Stimulated activated CD4-positive, alpha-beta T cell treated with anti-CD3 and anti-CD28 coated beads, Interleukin-1b, Interleukin-23, amount 100 ng/mL, for 1 hour (primary cell): ENCODE measurements at regions not wholly inside any gene's neighbourhood (a gene's known extent, or its start where the extent isn't known, plus 50 kb on each side); places are given as distances from the start of the nearest gene placed in this dataset.

ENCODE experiments used
- DNase-seq, 2 donors: peaks; one replicate each; pipeline ENCODE4 v3.0.0-alpha.2; 2020; ENCODE audit warnings: low read depth in 2 of 2

GRCh38 chr6:132973514-132973993 is 159.2 kb downstream of the RPS12 start:
- DNase-seq, result no peak

- no peak for DNase-seq
Measured at GRCh38 chr6:132974122-132974521, 159.8 kb downstream of the RPS12 start.

- DNase-seq, result no peak
Measured at GRCh38 chr6:132977413-132977812, 163.0 kb downstream of the RPS12 start.

DNA sequence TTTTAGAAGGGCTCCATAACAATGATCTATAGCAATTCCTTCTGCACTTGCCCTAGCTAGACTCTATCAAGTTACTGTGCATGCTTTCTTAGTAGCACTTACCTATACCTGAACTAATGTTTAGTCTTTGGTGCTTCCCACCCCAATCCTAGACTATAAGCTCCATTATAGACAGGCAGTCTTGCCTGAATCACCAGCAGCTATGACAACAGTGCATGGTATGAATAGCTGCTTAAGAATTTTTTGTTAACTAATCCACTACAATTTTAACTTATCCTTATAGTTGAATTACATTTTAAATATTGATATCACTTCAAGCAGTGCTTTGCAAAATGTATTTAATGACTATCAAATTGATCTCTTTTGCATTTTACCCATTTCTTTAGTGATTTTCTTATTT is 164.3 kb downstream of the RPS12 start:
- no peak for DNase-seq

GRCh38 chr6:132993738-132994137 is 179.4 kb downstream of the RPS12 start:
- no peak for DNase-seq

DNA sequence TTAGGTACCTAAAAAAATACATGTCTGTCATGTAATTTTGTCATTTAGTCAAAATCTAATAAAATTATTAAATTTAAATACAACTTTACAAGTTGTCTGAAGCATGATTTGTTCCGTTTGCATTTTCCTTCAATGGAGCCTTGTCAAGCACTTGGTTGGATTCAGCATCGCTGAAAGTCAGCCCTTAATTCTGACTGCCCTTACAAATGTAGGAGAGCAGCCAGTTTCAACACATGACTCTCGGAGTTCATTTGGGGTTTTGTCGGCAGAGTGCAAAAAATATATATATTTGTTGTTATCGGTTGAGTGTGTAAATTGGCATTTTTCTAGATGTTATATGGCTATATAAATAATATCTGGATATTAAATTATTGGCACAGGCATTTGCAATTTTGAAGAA is 180.6 kb downstream of the RPS12 start:
- no peak for DNase-seq

GRCh38 chr6:132995432-132995831 is 181.1 kb downstream of the RPS12 start:
- DNase-seq, result no peak

DNA sequence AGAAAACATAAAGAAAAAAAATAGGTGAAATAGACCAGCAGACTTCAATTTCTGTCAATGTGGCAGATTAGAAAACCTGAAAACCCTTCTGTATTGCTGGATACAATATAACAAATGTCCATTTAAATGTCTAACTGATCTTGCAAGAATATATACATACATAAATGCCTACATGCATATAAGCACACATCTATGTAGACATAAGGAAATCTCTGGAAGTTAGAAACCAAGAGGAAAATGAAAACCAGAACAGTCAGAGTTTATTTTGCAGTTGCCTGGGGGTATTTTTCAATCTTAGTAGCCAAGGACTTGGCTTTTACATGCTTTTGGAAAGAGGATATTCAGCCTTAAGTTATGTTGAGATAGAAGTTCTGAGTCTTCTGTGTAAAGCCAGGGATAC is 184.0 kb downstream of the RPS12 start:
- no peak for DNase-seq

GRCh38 chr6:133001040-133001565 is 186.7 kb downstream of the RPS12 start:
- DNase-seq, result no peak

GRCh38 chr6:133004304-133004884 is 190.0 kb downstream of the RPS12 start:
- DNase-seq, result no peak

GRCh38 chr6:133012774-133013173 is 198.4 kb downstream of the RPS12 start:
- DNase-seq, result no peak

DNA sequence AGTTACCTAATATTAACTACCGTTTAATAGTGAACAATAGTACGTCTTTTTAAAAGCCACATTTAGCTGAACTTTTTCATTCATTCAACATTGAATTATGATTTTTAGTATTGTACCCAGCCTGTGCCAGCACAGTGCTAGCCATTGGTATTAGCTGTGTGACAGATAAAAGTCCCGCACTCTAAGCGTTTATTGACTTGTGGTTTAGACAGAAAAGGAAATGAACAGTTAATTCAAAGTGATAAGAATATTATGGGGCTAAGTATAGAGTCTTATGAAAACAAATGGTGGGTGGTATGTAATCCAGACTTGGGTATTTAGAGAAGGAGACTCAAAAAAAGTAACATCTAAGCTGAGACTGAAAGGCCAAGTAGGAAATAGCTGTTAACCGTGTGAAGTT is 202.3 kb downstream of the RPS12 start:
- DNase-seq, result no peak

- no peak for DNase-seq
Measured at GRCh38 chr6:133017581-133017980, 203.2 kb downstream of the RPS12 start.

DNA sequence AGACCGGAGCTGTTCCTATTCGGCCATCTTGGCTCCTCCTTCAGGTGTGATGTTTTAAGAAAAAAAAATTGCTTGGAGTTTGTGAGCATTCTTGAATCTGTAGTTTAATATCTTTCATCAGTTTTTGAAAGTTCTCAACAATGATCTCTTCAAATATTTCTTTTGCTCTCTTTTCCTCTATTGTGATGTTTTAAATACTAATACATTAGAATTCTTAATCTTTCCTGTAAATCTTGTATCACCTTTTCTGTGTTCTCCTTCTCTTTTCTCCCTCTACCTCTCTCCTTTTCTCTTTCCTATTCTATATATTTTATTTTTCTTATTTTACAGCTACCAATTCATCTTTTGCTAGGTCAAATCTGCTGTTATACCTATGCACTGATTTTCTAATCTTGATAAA is 212.3 kb downstream of the RPS12 start:
- DNase-seq, result no peak

GRCh38 chr6:133033263-133033662 is 207.9 kb upstream of the EYA4 start:
- no peak for DNase-seq

GRCh38 chr6:133034509-133035206 is 206.5 kb upstream of the EYA4 start:
- DNase-seq, result no peak

DNA sequence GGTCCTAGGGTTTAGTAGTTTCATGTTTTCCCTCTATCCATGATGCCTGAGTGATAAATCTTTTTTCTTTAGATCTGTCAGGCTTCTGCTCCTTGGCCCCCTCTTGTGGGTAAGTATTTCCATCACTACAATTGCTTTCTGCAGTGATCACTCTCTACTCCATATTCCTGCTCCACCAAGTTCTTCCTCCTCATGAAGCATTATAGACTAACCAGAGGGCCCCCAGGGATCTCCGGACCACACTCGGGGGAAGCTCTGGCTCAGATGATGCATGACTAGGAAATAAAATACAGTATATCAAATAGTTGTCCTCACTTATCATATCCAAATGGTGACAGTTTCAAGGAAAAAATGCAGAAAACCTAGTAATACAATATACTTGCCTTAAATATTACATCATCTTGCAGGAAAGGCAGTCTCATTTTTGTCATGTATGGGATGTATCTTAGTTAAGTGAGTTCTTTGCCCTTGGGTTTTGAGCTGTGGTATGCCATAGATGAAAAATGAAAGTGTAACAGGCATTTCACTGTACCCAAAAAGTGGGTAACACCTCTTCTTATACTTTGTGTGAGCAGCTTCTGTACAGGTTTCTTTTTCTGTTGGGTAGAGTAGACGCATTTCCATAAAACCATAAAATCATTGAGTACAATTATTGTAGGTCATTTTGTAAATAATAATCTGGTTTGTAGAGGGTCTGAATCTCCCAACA is 200.9 kb upstream of the EYA4 start:
- DNase-seq, result no peak

GRCh38 chr6:133040803-133041419 is 200.2 kb upstream of the EYA4 start:
- DNase-seq, result no peak

DNA sequence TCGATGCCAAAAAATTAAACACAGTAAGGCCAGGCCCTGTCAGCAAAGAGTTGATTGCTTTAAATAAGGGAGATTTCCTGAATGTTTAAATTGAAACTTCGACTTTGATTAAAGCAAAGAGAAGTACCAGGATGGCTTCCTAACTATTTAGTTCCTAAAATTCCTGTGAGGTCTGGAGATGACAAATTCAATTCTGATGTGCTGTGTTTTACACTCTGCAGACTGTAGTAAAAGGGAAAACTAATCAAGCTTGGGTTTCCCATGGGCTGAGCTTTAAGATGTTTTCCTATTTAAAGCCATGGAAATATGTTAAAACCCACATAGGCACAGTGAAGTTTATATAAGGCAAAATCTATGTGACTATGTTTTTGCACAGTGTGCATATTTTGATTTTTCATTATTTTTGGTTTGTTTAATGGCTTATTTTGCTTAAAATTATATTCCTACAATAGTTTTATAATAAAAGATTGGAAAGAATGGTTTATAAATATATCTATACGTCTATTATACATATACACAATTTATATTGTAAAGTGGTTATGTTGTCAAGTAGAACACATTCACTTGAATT is 198.5 kb upstream of the EYA4 start:
- no peak for DNase-seq

GRCh38 chr6:133046576-133046975 is 194.6 kb upstream of the EYA4 start:
- no peak for DNase-seq

DNA sequence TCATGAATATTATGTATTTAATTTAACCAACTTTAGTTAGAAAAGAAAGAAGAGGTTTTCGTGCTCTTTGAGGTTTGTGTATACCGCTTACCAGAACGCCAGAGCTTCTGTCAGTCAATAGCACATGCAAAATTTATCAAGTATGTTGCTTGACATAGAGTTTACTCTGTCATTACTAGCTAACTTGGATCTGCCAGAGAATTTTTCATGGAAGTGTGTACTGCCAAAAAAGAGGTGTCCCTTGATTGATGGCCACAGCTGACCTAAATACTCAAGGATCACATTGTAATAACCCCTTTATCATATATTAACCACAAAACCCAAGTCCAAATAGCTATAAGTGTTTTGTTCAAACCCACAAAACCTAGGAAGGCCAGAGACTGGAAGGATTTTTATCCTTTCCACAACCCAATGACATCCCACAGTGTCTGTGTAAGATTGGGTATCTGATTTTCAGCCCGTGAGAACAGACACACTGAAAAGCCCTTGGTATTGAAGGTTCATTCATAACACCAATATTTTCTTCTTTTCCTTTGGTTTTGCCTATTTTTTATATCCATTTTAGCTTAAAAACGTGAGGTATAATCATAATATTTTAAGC is 194.0 kb upstream of the EYA4 start:
- DNase-seq, result no peak

GRCh38 chr6:133047706-133048105 is 193.5 kb upstream of the EYA4 start:
- no peak for DNase-seq
